ENCODE measurements at regions not wholly inside any gene's neighbourhood (a gene's known extent, or its start where the extent isn't known, plus 50 kb on each side); places are given as distances from the start of the nearest gene placed in this dataset.

DNA sequence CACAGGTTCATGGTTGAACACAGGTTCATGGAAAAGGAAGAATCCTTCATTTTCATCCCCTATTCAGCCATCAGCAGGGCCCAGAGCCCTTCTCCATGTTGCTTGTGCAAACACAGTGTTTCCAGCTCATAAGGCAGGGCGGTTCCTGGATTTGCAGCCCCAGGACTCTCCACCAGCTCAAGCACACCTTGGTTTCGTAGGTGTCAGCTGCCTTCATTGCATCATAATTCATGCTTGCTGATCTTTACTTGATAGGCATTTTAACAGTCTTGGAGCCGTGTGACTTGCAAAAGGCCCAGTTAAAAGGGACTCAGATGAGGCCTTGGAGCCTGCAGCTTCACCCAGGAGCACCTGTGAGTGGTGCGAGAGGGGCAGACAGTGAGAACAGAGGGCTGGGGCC is 318.1 kb upstream of the B3GAT1 start:
- POLR2A ChIA-PET = no interaction called here
- FAIRE-seq = no peak
- peaks cover 3 to 29% of the 10 kb centered on the region in 2 experiments; a peak in 3 of 5 replicates for H3K27me3 ChIP-seq (ENCODE audit: control insufficient read depth in 1 of 2, insufficient read depth in 2 of 2, low read length in 2 of 2)

DNA sequence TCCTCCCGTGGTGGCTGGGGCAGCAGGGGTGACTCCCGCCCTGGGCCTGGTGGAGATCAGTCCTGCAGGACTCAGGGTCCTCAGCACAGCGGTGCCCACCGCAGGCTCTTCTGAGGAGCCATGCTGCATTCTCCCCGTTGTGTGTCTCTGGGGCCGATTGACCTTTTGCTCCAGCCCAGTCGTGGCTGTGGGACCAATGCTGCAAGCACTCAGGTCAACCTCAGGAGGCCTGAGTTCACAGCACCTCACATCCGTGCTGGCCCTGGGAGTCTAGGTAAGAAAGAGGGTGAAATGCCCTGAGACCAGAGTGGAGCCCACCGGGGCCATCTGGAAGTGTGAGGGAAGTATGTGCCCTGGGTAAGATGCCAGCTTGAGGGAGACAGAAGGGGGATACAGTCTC is 316.1 kb upstream of the B3GAT1 start:
- Histone ChIP-seq H3K27ac (ENCODE audit: extremely low read length, insufficient read depth, low read length) (no peak overlapping the region), H3K9me3 (ENCODE audit: low read length) (no peaks in the 10 kb centered on the region), H3K79me2 (ENCODE audit: insufficient read depth, low read length) (no peaks in the 10 kb centered on the region), H3K27me3 (ENCODE audit: control insufficient read depth in 1 of 2, insufficient read depth in 2 of 2, low read length in 2 of 2) (peaks cover 3 to 25% of the 10 kb centered on the region in 2 experiments; a peak in 3 of 5 replicates), H3K36me3 (replicated peaks in 1 of 2; ENCODE audit: control insufficient read depth in 1 of 2, insufficient read depth in 2 of 2, low read length in 2 of 2) (no peaks in the 10 kb centered on the region), H3K4me1 (ENCODE audit: insufficient read depth, low read length) (no peaks in the 10 kb centered on the region), H4K20me1 (ENCODE audit: insufficient read depth, low read length) (no peaks in the 10 kb centered on the region; the same call in 1 of the 2 replicates), H3K9ac (ENCODE audit: insufficient read depth, low read depth, low read length) (no peak overlapping the region), H3K4me3 (replicated peaks in 1 of 3; ENCODE audit: insufficient read depth in 1 of 3, low read depth in 2 of 3, low read length in 3 of 3) (no peak overlapping the region), H3K4me2 (ENCODE audit: low read depth, low read length) (no peak overlapping the region), H2AFZ (ENCODE audit: low read length) (no peak overlapping the region)
- CTCF ChIA-PET (ENCODE audit: low intra/inter-chr PET ratio, low total read pairs) = no interaction called here
- no TSS peak for BruUV-seq (replicated peaks)
- ATAC-seq = peak; percentile 26; the same call in 2 of the 3 replicates
- POLR2A ChIA-PET = no interaction called here
- intact Hi-C loops (cut with micrococcal nuclease; ENCODE audit: unreplicated experiment) (no loop called here), in situ Hi-C loops (cut with HindIII; ENCODE audit: extremely low pct_ligation_motif_present, low pct_unique_long_range_greater_than_20kb) (loop anchor here (5.0 kb wide), 1 partner anchor 366 kb away; no protein-coding TSS in a partner anchor)
- DNase-seq (ENCODE audit: low spot score) = no peak
- FAIRE-seq = no peak
- WGBS (ENCODE audit: low lambda C conversion rate) = 0% methylated on average over 2 of the region's 9 CpGs
- TF ChIP-seq, protein P1, sequence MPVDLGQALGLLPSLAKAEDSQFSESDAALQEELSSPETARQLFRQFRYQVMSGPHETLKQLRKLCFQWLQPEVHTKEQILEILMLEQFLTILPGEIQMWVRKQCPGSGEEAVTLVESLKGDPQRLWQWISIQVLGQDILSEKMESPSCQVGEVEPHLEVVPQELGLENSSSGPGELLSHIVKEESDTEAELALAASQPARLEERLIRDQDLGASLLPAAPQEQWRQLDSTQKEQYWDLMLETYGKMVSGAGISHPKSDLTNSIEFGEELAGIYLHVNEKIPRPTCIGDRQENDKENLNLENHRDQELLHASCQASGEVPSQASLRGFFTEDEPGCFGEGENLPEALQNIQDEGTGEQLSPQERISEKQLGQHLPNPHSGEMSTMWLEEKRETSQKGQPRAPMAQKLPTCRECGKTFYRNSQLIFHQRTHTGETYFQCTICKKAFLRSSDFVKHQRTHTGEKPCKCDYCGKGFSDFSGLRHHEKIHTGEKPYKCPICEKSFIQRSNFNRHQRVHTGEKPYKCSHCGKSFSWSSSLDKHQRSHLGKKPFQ (CRISPR knock-in tag; IDR thresholded peaks at IDR 0.05; ENCODE audit: insufficient replicate concordance) = no peak
- TF ChIP-seq ZSCAN9 (CRISPR knock-in tag; IDR thresholded peaks at IDR 0.05; ENCODE audit: borderline replicate concordance) (no peak), ETV5 (CRISPR knock-in tag; IDR thresholded peaks at IDR 0.05; ENCODE audit: borderline replicate concordance) (no peak), ZNF224 (CRISPR knock-in tag; IDR thresholded peaks at IDR 0.05) (no peak)
- TF ChIP-seq, protein P2, sequence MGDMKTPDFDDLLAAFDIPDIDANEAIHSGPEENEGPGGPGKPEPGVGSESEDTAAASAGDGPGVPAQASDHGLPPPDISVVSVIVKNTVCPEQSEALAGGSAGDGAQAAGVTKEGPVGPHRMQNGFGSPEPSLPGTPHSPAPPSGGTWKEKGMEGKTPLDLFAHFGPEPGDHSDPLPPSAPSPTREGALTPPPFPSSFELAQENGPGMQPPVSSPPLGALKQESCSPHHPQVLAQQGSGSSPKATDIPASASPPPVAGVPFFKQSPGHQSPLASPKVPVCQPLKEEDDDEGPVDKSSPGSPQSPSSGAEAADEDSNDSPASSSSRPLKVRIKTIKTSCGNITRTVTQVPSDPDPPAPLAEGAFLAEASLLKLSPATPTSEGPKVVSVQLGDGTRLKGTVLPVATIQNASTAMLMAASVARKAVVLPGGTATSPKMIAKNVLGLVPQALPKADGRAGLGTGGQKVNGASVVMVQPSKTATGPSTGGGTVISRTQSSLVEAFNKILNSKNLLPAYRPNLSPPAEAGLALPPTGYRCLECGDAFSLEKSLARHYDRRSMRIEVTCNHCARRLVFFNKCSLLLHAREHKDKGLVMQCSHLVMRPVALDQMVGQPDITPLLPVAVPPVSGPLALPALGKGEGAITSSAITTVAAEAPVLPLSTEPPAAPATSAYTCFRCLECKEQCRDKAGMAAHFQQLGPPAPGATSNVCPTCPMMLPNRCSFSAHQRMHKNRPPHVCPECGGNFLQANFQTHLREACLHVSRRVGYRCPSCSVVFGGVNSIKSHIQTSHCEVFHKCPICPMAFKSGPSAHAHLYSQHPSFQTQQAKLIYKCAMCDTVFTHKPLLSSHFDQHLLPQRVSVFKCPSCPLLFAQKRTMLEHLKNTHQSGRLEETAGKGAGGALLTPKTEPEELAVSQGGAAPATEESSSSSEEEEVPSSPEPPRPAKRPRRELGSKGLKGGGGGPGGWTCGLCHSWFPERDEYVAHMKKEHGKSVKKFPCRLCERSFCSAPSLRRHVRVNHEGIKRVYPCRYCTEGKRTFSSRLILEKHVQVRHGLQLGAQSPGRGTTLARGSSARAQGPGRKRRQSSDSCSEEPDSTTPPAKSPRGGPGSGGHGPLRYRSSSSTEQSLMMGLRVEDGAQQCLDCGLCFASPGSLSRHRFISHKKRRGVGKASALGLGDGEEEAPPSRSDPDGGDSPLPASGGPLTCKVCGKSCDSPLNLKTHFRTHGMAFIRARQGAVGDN (CRISPR knock-in tag; IDR thresholded peaks at IDR 0.05) = 0 out of 2 replicates have a peak, but pooled peaks have one; percentile 12

More for the DNA sequence above, 318.1 kb upstream of the B3GAT1 start:
- Histone ChIP-seq H3K36me3 (replicated peaks in 1 of 2; ENCODE audit: control insufficient read depth in 1 of 2, insufficient read depth in 2 of 2, low read length in 2 of 2) (no peaks in the 10 kb centered on the region), H3K9ac (ENCODE audit: insufficient read depth, low read depth, low read length) (no peak overlapping the region), H3K79me2 (ENCODE audit: insufficient read depth, low read length) (no peaks in the 10 kb centered on the region), H3K27ac (ENCODE audit: extremely low read length, insufficient read depth, low read length) (no peak overlapping the region), H3K4me2 (ENCODE audit: low read depth, low read length) (no peak overlapping the region), H3K9me3 (ENCODE audit: low read length) (no peaks in the 10 kb centered on the region), H3K4me1 (ENCODE audit: insufficient read depth, low read length) (no peaks in the 10 kb centered on the region), H4K20me1 (ENCODE audit: insufficient read depth, low read length) (no peaks in the 10 kb centered on the region; the same call in 1 of the 2 replicates), H3K4me3 (replicated peaks in 1 of 3; ENCODE audit: insufficient read depth in 1 of 3, low read depth in 2 of 3, low read length in 3 of 3) (no peak overlapping the region), H2AFZ (ENCODE audit: low read length) (no peak overlapping the region)
- 30% methylated on average over 4 of the region's 4 CpGs for WGBS (ENCODE audit: low lambda C conversion rate)
- no TSS peak for BruUV-seq (replicated peaks)
- in situ Hi-C loops (cut with HindIII; ENCODE audit: extremely low pct_ligation_motif_present, low pct_unique_long_range_greater_than_20kb) = no loop called here
- CTCF ChIA-PET (ENCODE audit: low intra/inter-chr PET ratio, low total read pairs) = no interaction called here
- no peak for TF ChIP-seq ZNF510 (CRISPR knock-in tag; IDR thresholded peaks at IDR 0.05; ENCODE audit: low read depth)
- TF ChIP-seq, protein P3, sequence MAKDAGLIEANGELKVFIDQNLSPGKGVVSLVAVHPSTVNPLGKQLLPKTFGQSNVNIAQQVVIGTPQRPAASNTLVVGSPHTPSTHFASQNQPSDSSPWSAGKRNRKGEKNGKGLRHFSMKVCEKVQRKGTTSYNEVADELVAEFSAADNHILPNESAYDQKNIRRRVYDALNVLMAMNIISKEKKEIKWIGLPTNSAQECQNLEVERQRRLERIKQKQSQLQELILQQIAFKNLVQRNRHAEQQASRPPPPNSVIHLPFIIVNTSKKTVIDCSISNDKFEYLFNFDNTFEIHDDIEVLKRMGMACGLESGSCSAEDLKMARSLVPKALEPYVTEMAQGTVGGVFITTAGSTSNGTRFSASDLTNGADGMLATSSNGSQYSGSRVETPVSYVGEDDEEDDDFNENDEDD (CRISPR knock-in tag; IDR thresholded peaks at IDR 0.05; ENCODE audit: borderline replicate concordance) = no peak
- TF ChIP-seq, protein P4, sequence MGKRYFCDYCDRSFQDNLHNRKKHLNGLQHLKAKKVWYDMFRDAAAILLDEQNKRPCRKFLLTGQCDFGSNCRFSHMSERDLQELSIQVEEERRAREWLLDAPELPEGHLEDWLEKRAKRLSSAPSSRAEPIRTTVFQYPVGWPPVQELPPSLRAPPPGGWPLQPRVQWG (CRISPR knock-in tag; IDR thresholded peaks at IDR 0.05; ENCODE audit: borderline replicate concordance, low read depth) = no peak
- no peak for TF ChIP-seq ZNF674 (CRISPR knock-in tag; IDR thresholded peaks at IDR 0.05; ENCODE audit: low read depth)
- TF ChIP-seq ZNF724P (CRISPR knock-in tag; IDR thresholded peaks at IDR 0.05; ENCODE audit: borderline replicate concordance) = no peak
- TF ChIP-seq ZKSCAN5 (CRISPR knock-in tag; IDR thresholded peaks at IDR 0.05) = no peak
- no peak for TF ChIP-seq TBL1XR1 (IDR thresholded peaks at IDR 0.05; ENCODE audit: borderline replicate concordance, low read length, partially characterized antibody)
- TF ChIP-seq ZBTB7A (CRISPR knock-in tag; IDR thresholded peaks at IDR 0.05) = no peak
- no peak for TF ChIP-seq KLF9 (CRISPR knock-in tag; IDR thresholded peaks at IDR 0.05; ENCODE audit: low read depth)
- TF ChIP-seq ZNF556 (CRISPR knock-in tag; IDR thresholded peaks at IDR 0.05; ENCODE audit: borderline replicate concordance) = no peak
- no peak for TF ChIP-seq AGO2 (optimal IDR thresholded peaks at IDR 0.05; ENCODE audit: low read depth, low read length)
- no peak for TF ChIP-seq RBM22 (optimal IDR thresholded peaks at IDR 0.05; ENCODE audit: low read length)
- no peak for TF ChIP-seq ZNF768 (CRISPR knock-in tag; IDR thresholded peaks at IDR 0.05)
- DNase-seq (ENCODE audit: low spot score) (no peak), ATAC-seq (no peak)
- intact Hi-C loops (cut with micrococcal nuclease; ENCODE audit: unreplicated experiment) = no loop called here
